Left lung (tissue), 4 donors: ENCODE measurements at regions not wholly inside any gene's neighbourhood (a gene's known extent, or its start where the extent isn't known, plus 50 kb on each side); places are given as distances from the start of the nearest gene placed in this dataset.

Experiments used
- ATAC-seq: fragments of 200-7000 bp; cut with Tn5 transposase; one replicate; pipeline ENCODE4 v1.9.1; 2020; ENCODE audit warnings: moderate library complexity
- DNase-seq, 4 donors: peaks; one replicate each; pipeline ENCODE4 v3.0.0-alpha.2; 2013 to 2020
- H3K27ac ChIP-seq, 2 donors: fragments of 200-600 bp; sonication (generic) in 1 of 2; one replicate each; pipeline versions ENCODE4 v1.5.0 to v1.8.0; 2020 to 2021
- H3K27me3 ChIP-seq, 2 donors: fragments of 200-600 bp; sonication (generic) in 1 of 2; one replicate each; pipeline versions ENCODE4 v1.5.0 to v1.8.0; 2020 to 2021
- H3K36me3 ChIP-seq, 2 donors: fragments of 200-600 bp; sonication (generic) in 1 of 2; one replicate each; pipeline versions ENCODE4 v1.5.0 to v1.8.0; 2020 to 2021
- H3K4me1 ChIP-seq, 2 donors: fragments of 200-600 bp; one replicate each; pipeline ENCODE4 v1.8.0; 2021
- H3K4me3 ChIP-seq, 2 donors: fragments of 200-600 bp; sonication (generic) in 1 of 2; one replicate each; pipeline versions ENCODE4 v1.5.0 to v1.8.0; 2020 to 2021; ENCODE audit warnings: mild to moderate bottlenecking in 1 of 2
- H3K9me3 ChIP-seq, 2 donors: fragments of 200-600 bp; sonication (generic) in 1 of 2; one replicate each; pipeline versions ENCODE4 v1.5.0 to v1.8.0; 2020 to 2021
- intact Hi-C, 2 donors: fragments of 100-400 bp; cut with DNase I; formaldehyde crosslinking; loops; one replicate each; pipeline versions ENCODE4 v1.11.2 to v1.14.2; 2022
- TF ChIP-seq, protein P1 (sequence below), 2 donors: fragments of 200-600 bp; sonication (generic) in 1 of 2; IDR thresholded peaks; one replicate each; pipeline versions ENCODE4 v1.5.0 to v1.8.0; 2021; ENCODE audit warnings: antibody characterized with exemption in 2 of 2
- donor health status: DM: no; HTN: yes; CAD: no.
- donor health status: DM: no; HTN: no; CAD: no.

DNA sequence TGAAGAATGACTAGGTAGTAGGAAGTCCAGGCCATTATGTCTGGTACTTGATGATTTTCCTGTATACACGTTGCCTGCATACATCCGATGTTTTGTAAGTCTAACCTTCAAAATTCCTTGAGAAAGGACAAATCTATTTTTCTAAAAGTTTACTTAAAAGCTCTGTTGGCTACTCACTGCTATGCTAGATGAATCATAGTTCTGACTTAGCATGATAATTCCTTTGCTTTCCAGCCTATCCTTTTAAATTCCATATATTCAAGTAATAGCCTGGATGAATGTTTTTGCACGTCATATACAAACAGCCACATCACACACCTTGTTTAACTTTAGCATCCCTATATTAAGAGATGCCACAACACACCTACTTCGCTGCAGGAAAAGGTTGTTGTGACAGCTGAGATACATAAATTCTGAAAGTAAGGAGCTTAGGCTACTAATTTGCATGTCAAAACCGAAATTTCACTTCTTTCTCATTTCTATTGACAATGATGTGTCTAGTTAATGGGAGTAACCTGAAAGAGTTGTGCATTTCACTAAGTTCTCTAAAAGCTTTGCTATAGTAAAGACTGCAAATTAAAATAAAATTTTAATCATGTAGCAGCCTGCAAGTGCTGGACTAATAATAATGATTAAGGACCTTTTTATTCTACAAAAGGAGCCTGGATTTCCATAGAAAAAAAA, 1116.4 kb downstream of the JRKL start:
- no peak overlapping the region for H3K27ac ChIP-seq
- DNase-seq, result no peak
- no peak for ATAC-seq
- H3K36me3 ChIP-seq, result no peaks in the 10 kb centered on the region
- TF ChIP-seq, protein P1, sequence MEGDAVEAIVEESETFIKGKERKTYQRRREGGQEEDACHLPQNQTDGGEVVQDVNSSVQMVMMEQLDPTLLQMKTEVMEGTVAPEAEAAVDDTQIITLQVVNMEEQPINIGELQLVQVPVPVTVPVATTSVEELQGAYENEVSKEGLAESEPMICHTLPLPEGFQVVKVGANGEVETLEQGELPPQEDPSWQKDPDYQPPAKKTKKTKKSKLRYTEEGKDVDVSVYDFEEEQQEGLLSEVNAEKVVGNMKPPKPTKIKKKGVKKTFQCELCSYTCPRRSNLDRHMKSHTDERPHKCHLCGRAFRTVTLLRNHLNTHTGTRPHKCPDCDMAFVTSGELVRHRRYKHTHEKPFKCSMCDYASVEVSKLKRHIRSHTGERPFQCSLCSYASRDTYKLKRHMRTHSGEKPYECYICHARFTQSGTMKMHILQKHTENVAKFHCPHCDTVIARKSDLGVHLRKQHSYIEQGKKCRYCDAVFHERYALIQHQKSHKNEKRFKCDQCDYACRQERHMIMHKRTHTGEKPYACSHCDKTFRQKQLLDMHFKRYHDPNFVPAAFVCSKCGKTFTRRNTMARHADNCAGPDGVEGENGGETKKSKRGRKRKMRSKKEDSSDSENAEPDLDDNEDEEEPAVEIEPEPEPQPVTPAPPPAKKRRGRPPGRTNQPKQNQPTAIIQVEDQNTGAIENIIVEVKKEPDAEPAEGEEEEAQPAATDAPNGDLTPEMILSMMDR (IDR thresholded peaks at IDR 0.05), result no peak
- no peaks in the 10 kb centered on the region for H3K4me1 ChIP-seq
- H3K27me3 ChIP-seq, result no peaks in the 10 kb centered on the region
- intact Hi-C loops, result no loop called here
- peaks cover 0 to 12% of the 10 kb centered on the region in 2 donors for H3K9me3 ChIP-seq
- no peak overlapping the region for H3K4me3 ChIP-seq

DNA sequence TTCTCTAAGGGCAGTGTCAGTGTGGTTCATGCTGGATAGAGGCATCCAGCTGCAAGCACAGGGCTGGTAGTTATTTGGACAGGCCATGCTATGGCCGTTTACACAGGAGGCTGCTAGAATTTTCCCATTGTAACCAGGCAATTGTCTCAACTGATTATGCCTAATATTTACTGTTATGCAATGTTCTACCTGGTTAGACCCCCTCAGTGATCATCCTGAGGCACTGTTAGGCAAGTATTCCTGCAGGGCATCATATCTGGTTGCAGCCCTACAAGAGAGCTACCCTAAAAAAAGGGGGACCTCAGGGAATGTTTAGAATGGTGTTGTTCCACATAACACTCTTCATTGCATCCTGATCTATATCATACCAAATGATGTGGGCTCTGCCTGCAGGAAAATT, 1124.6 kb downstream of the JRKL start:
- TF ChIP-seq, protein P1 (IDR thresholded peaks at IDR 0.05), result no peak
- intact Hi-C loops, result no loop called here
- Histone ChIP-seq H3K9me3 (peaks cover 0 to 15% of the 10 kb centered on the region in 2 donors), H3K27ac (no peak overlapping the region), H3K27me3 (no peaks in the 10 kb centered on the region), H3K4me3 (no peak overlapping the region), H3K36me3 (no peaks in the 10 kb centered on the region), H3K4me1 (no peaks in the 10 kb centered on the region)
- ATAC-seq (no peak), DNase-seq (no peak)

DNA sequence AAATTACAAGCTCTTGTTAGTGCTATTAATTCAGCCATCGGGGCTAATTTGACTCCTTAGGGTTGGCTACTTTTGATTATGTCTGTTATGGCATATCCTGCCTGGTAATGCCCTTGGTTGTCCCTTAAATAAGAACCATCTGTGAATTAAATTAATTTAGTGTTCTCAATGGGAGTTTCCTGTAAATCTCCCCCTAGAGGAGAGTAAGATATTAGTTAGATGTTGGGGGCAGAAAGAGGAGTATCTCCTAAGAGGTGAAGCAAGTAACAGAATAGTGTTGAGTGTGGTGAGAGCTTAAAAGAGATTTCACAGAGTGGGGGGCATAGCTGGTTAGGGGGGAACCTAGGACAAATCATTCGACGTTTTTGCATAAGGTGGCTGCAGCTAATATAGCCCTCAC, 1126.9 kb downstream of the JRKL start:
- Histone ChIP-seq H3K27me3 (no peaks in the 10 kb centered on the region), H3K4me3 (no peak overlapping the region), H3K9me3 (peaks cover 0 to 22% of the 10 kb centered on the region in 2 donors), H3K27ac (no peak overlapping the region), H3K36me3 (no peaks in the 10 kb centered on the region), H3K4me1 (no peaks in the 10 kb centered on the region)
- intact Hi-C loops, result no loop called here
- ATAC-seq (no peak), DNase-seq (no peak)
- TF ChIP-seq, protein P1 (IDR thresholded peaks at IDR 0.05), result no peak

DNA sequence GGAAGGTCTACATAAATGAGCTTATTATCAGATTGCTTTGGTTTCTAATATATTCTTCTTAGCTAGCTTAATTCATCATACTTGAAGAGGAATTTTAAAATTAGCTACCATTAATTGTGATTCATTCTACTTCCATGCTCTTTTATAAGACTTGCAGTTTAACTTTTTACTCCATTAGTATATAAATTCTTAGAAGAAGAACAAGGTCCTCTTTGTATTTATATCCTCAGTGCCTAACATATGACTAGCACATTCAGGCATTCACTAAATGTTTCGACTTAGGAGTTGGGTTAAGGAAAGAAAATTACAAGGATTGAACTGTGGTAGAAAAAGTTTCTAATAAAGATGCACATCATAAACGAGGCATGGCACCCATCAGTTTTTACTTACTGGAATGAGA, 1135.5 kb downstream of the JRKL start:
- Histone ChIP-seq H3K4me3 (no peak overlapping the region), H3K36me3 (no peaks in the 10 kb centered on the region), H3K9me3 (peaks cover 0 to 8% of the 10 kb centered on the region in 2 donors), H3K27me3 (no peaks in the 10 kb centered on the region), H3K27ac (no peak overlapping the region), H3K4me1 (no peaks in the 10 kb centered on the region)
- intact Hi-C loops, result no loop called here
- DNase-seq (no peak), ATAC-seq (no peak)
- TF ChIP-seq, protein P1 (IDR thresholded peaks at IDR 0.05), result no peak

DNA sequence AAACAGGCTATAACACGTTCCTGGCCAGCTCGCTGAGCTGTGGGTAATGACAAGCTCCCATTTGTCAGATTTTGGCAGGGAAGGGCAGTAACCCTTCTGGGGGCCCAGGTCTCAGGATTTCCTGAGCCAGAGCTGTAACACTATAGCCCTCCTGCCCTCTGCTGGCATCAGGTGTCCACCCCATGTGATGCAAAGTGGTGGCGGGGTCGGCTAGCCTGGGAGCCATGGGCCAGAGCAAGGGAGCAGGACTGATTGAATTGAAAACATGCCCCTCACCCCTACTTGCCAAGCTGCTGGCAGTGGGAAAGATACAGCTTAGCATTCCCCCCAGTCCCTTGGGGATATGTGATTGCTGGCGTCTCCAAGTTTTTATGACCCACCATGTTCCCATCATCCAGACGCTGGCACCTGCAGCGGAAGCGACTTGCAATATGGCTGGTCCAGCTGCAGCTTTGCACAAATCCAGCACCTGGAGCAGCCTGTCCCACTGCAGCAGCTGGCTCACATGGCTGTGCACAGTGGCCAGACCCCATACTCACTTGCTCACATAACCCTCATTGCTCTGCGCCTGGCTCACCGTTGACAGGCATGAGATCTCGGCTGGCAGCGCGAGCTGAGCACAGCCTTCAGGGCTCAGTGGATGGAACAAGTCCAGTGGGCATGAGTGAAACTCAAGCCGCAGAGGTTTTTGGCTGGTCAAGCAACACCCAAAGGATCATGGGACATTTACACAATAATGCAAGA, 1147.8 kb downstream of the JRKL start:
- DNase-seq (peak in 1 of 4 donors; percentile 48), ATAC-seq (no peak)
- Histone ChIP-seq H3K4me1 (no peaks in the 10 kb centered on the region), H3K36me3 (no peaks in the 10 kb centered on the region), H3K27ac (no peak overlapping the region), H3K27me3 (no peaks in the 10 kb centered on the region), H3K4me3 (no peak overlapping the region), H3K9me3 (peaks cover 0 to 24% of the 10 kb centered on the region in 2 donors)
- intact Hi-C loops, result no loop called here
- TF ChIP-seq, protein P1 (IDR thresholded peaks at IDR 0.05), result no peak
